ENCODE measurements at regions not wholly inside any gene's neighbourhood (a gene's known extent, or its start where the extent isn't known, plus 50 kb on each side); places are given as distances from the start of the nearest gene placed in this dataset.

DNA sequence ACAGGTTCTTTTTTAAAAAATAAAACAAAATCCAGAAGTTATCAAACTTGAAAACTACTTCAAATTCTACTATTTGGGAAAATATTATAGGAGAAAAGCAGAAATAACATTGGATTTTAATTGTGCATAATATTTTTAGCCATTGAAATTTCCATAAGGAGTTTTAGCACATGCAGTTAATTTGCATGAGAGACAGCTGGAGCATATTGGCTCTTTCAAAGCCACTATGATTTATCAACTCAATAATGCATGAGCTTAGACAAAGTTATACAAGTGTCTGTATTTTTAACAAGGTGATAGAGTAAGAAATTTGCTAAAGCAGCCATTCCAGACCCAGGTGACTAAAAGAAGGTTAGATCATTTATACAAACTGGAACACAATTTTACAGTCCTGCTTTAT is 189.0 kb upstream of the TFAP2D start:
- ATAC-seq: no peak
- TF ChIP-seq, protein P1, sequence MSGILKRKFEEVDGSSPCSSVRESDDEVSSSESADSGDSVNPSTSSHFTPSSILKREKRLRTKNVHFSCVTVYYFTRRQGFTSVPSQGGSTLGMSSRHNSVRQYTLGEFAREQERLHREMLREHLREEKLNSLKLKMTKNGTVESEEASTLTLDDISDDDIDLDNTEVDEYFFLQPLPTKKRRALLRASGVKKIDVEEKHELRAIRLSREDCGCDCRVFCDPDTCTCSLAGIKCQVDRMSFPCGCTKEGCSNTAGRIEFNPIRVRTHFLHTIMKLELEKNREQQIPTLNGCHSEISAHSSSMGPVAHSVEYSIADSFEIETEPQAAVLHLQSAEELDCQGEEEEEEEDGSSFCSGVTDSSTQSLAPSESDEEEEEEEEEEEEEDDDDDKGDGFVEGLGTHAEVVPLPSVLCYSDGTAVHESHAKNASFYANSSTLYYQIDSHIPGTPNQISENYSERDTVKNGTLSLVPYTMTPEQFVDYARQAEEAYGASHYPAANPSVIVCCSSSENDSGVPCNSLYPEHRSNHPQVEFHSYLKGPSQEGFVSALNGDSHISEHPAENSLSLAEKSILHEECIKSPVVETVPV (CRISPR knock-in tag; IDR thresholded peaks at IDR 0.05): no peak
- TF ChIP-seq ZNF565 (CRISPR knock-in tag; conservative IDR thresholded peaks at IDR 0.05; ENCODE audit: low read depth): no peak
- TF ChIP-seq, protein P2, sequence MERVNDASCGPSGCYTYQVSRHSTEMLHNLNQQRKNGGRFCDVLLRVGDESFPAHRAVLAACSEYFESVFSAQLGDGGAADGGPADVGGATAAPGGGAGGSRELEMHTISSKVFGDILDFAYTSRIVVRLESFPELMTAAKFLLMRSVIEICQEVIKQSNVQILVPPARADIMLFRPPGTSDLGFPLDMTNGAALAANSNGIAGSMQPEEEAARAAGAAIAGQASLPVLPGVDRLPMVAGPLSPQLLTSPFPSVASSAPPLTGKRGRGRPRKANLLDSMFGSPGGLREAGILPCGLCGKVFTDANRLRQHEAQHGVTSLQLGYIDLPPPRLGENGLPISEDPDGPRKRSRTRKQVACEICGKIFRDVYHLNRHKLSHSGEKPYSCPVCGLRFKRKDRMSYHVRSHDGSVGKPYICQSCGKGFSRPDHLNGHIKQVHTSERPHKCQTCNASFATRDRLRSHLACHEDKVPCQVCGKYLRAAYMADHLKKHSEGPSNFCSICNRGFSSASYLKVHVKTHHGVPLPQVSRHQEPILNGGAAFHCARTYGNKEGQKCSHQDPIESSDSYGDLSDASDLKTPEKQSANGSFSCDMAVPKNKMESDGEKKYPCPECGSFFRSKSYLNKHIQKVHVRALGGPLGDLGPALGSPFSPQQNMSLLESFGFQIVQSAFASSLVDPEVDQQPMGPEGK (CRISPR knock-in tag; IDR thresholded peaks at IDR 0.05; ENCODE audit: borderline replicate concordance): no peak
- TF ChIP-seq ARNTL (CRISPR knock-in tag; IDR thresholded peaks at IDR 0.05; ENCODE audit: borderline replicate concordance, low read depth): no peak
- no peak for TF ChIP-seq SNAI2 (CRISPR knock-in tag; IDR thresholded peaks at IDR 0.05)
- TF ChIP-seq RARB (CRISPR knock-in tag; IDR thresholded peaks at IDR 0.05): no peak
- no peak for TF ChIP-seq PPARA (CRISPR knock-in tag; IDR thresholded peaks at IDR 0.05; ENCODE audit: borderline replicate concordance)
- TF ChIP-seq ZNF8 (CRISPR knock-in tag; IDR thresholded peaks at IDR 0.05): no peak
- no peak for TF ChIP-seq ISL1 (CRISPR knock-in tag; IDR thresholded peaks at IDR 0.05)
- TF ChIP-seq ESRRG (CRISPR knock-in tag; IDR thresholded peaks at IDR 0.05): no peak
- TF ChIP-seq OSR1 (CRISPR knock-in tag; IDR thresholded peaks at IDR 0.05): no peak
- TF ChIP-seq CSDC2 (CRISPR knock-in tag; IDR thresholded peaks at IDR 0.05): no peak
- TF ChIP-seq, protein P3, sequence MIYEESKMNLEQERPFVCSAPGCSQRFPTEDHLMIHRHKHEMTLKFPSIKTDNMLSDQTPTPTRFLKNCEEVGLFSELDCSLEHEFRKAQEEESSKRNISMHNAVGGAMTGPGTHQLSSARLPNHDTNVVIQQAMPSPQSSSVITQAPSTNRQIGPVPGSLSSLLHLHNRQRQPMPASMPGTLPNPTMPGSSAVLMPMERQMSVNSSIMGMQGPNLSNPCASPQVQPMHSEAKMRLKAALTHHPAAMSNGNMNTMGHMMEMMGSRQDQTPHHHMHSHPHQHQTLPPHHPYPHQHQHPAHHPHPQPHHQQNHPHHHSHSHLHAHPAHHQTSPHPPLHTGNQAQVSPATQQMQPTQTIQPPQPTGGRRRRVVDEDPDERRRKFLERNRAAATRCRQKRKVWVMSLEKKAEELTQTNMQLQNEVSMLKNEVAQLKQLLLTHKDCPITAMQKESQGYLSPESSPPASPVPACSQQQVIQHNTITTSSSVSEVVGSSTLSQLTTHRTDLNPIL (CRISPR knock-in tag; IDR thresholded peaks at IDR 0.05; ENCODE audit: low read depth): no peak
- TF ChIP-seq, protein P4, sequence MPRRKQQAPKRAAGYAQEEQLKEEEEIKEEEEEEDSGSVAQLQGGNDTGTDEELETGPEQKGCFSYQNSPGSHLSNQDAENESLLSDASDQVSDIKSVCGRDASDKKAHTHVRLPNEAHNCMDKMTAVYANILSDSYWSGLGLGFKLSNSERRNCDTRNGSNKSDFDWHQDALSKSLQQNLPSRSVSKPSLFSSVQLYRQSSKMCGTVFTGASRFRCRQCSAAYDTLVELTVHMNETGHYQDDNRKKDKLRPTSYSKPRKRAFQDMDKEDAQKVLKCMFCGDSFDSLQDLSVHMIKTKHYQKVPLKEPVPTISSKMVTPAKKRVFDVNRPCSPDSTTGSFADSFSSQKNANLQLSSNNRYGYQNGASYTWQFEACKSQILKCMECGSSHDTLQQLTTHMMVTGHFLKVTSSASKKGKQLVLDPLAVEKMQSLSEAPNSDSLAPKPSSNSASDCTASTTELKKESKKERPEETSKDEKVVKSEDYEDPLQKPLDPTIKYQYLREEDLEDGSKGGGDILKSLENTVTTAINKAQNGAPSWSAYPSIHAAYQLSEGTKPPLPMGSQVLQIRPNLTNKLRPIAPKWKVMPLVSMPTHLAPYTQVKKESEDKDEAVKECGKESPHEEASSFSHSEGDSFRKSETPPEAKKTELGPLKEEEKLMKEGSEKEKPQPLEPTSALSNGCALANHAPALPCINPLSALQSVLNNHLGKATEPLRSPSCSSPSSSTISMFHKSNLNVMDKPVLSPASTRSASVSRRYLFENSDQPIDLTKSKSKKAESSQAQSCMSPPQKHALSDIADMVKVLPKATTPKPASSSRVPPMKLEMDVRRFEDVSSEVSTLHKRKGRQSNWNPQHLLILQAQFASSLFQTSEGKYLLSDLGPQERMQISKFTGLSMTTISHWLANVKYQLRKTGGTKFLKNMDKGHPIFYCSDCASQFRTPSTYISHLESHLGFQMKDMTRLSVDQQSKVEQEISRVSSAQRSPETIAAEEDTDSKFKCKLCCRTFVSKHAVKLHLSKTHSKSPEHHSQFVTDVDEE (CRISPR knock-in tag; IDR thresholded peaks at IDR 0.05): no peak
- TF ChIP-seq ZFP3 (CRISPR knock-in tag; IDR thresholded peaks at IDR 0.05): no peak
- no peak for TF ChIP-seq ZFP30 (CRISPR knock-in tag; IDR thresholded peaks at IDR 0.05)
- no peak for TF ChIP-seq ZNF70 (CRISPR knock-in tag; IDR thresholded peaks at IDR 0.05)
- TF ChIP-seq GLIS3 (CRISPR knock-in tag; IDR thresholded peaks at IDR 0.05): no peak
- TF ChIP-seq TCF4 (CRISPR knock-in tag; IDR thresholded peaks at IDR 0.05; ENCODE audit: borderline replicate concordance): no peak

DNA sequence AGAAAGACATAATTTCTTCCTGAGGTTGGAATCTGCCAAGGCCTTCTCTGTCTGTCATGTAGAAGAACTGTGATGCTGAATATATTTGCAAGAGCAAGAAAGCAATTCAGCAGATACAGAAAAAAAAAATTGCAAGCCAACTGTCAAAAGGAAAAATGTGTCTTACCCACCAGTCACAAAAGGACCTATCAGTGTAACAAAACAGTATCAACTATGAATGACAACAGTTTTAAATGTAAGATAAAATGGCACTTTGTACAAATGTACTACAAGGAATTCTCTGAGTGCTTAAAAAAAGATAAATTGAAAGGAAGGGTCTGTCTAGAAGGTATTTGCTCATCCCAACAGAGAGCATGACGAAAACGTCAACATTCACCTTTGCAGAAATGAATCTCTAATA is 185.3 kb upstream of the TFAP2D start:
- ATAC-seq: no peak
- TF ChIP-seq ZFP30 (CRISPR knock-in tag; IDR thresholded peaks at IDR 0.05) (no peak), ARNTL (CRISPR knock-in tag; IDR thresholded peaks at IDR 0.05; ENCODE audit: borderline replicate concordance, low read depth) (no peak), ZFP3 (CRISPR knock-in tag; IDR thresholded peaks at IDR 0.05) (no peak), BACH2 (CRISPR knock-in tag; IDR thresholded peaks at IDR 0.05; ENCODE audit: borderline replicate concordance) (no peak), PPARA (CRISPR knock-in tag; IDR thresholded peaks at IDR 0.05; ENCODE audit: borderline replicate concordance) (no peak), OSR1 (CRISPR knock-in tag; IDR thresholded peaks at IDR 0.05) (no peak), RARB (CRISPR knock-in tag; IDR thresholded peaks at IDR 0.05) (no peak), ISL1 (CRISPR knock-in tag; IDR thresholded peaks at IDR 0.05) (no peak), ESRRG (CRISPR knock-in tag; IDR thresholded peaks at IDR 0.05) (no peak), GLIS3 (CRISPR knock-in tag; IDR thresholded peaks at IDR 0.05) (no peak), SNAI2 (CRISPR knock-in tag; IDR thresholded peaks at IDR 0.05) (no peak), CSDC2 (CRISPR knock-in tag; IDR thresholded peaks at IDR 0.05) (no peak), ZNF565 (CRISPR knock-in tag; conservative IDR thresholded peaks at IDR 0.05; ENCODE audit: low read depth) (no peak), TCF4 (CRISPR knock-in tag; IDR thresholded peaks at IDR 0.05; ENCODE audit: borderline replicate concordance) (no peak), ZNF70 (CRISPR knock-in tag; IDR thresholded peaks at IDR 0.05) (no peak), ZC3H10 (CRISPR knock-in tag; IDR thresholded peaks at IDR 0.05) (no peak)
- TF ChIP-seq, protein P1 (CRISPR knock-in tag; IDR thresholded peaks at IDR 0.05): no peak
- TF ChIP-seq, protein P2 (CRISPR knock-in tag; IDR thresholded peaks at IDR 0.05; ENCODE audit: borderline replicate concordance): no peak
- TF ChIP-seq, protein P5, sequence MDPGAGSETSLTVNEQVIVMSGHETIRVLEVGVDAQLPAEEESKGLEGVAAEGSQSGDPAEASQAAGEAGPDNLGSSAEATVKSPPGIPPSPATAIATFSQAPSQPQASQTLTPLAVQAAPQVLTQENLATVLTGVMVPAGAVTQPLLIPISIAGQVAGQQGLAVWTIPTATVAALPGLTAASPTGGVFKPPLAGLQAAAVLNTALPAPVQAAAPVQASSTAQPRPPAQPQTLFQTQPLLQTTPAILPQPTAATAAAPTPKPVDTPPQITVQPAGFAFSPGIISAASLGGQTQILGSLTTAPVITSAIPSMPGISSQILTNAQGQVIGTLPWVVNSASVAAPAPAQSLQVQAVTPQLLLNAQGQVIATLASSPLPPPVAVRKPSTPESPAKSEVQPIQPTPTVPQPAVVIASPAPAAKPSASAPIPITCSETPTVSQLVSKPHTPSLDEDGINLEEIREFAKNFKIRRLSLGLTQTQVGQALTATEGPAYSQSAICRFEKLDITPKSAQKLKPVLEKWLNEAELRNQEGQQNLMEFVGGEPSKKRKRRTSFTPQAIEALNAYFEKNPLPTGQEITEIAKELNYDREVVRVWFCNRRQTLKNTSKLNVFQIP (CRISPR knock-in tag; IDR thresholded peaks at IDR 0.05; ENCODE audit: borderline replicate concordance, low read depth): no peak
- TF ChIP-seq, protein P3 (CRISPR knock-in tag; IDR thresholded peaks at IDR 0.05; ENCODE audit: low read depth): no peak

All from SK-N-SH treated with all-trans-retinoic acid at 6 μM for 48 hours (cell line).